ENCODE measurements at regions not wholly inside any gene's neighbourhood (a gene's known extent, or its start where the extent isn't known, plus 50 kb on each side); places are given as distances from the start of the nearest gene placed in this dataset.

DNA sequence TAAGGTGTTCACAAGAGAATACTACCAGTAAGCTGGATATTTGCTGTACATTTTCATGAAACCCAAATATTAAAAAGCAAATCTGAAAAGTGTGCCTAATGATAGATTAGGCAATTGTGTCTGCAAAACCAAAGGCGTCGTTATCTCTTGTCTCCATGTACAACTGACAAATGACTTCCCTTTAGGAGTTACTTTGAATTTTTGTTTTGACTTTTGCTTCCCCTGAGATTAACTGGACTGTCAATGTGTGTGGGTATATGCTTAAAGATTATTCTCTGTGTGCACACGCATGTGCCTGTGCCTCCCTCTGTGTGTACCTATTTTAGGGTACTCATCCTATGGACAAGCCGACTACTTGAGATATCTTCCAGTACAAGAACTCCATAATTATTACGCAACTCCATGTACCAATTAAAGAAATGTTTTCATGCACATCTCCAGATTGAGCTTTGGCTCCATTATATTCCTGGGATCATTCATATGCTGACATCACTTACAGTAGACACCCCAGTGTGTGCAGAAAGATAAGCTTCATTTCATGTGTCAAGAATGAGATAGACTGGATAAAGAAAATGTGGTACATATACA, 431.2 kb upstream of the ADAMTS9 start:
- H3K9ac ChIP-seq (ENCODE audit: low read length): no peak overlapping the region
- Mint-ChIP-seq H3K4me1 (ENCODE audit: low read depth, unreplicated experiment) (no peaks in the 10 kb centered on the region), H3K36me3 (ENCODE audit: low read depth, unreplicated experiment) (peaks cover 4% of the 10 kb centered on the region), H3K9me3 (ENCODE audit: unreplicated experiment) (peaks cover 20% of the 10 kb centered on the region), H3K27ac (ENCODE audit: unreplicated experiment) (no peak overlapping the region), H3K4me3 (ENCODE audit: unreplicated experiment) (no peak overlapping the region), H3K27me3 (ENCODE audit: low read depth, unreplicated experiment) (peaks cover 12% of the 10 kb centered on the region)
- H3K27ac ChIP-seq (ENCODE audit: low read depth, low read length): no peak overlapping the region
- no peaks in the 10 kb centered on the region for H3K4me1 ChIP-seq (ENCODE audit: insufficient read depth, low read length)
- FAIRE-seq (no peak), DNase-seq (ENCODE audit: low read depth) (no peak)
- no peak overlapping the region for H3K4me2 ChIP-seq (ENCODE audit: low read length)
- H3K36me3 ChIP-seq (ENCODE audit: insufficient read depth, low read length): no peaks in the 10 kb centered on the region
- no peak for TF ChIP-seq EZH2 (IDR thresholded peaks at IDR 0.05; ENCODE audit: insufficient read depth, low read length)
- TF ChIP-seq, protein P1, sequence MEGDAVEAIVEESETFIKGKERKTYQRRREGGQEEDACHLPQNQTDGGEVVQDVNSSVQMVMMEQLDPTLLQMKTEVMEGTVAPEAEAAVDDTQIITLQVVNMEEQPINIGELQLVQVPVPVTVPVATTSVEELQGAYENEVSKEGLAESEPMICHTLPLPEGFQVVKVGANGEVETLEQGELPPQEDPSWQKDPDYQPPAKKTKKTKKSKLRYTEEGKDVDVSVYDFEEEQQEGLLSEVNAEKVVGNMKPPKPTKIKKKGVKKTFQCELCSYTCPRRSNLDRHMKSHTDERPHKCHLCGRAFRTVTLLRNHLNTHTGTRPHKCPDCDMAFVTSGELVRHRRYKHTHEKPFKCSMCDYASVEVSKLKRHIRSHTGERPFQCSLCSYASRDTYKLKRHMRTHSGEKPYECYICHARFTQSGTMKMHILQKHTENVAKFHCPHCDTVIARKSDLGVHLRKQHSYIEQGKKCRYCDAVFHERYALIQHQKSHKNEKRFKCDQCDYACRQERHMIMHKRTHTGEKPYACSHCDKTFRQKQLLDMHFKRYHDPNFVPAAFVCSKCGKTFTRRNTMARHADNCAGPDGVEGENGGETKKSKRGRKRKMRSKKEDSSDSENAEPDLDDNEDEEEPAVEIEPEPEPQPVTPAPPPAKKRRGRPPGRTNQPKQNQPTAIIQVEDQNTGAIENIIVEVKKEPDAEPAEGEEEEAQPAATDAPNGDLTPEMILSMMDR (IDR thresholded peaks at IDR 0.05; ENCODE audit: insufficient read depth, low read depth, low read length): no peak
- no peaks in the 10 kb centered on the region for H4K20me1 ChIP-seq (ENCODE audit: insufficient read depth, low read length)
- H3K9me3 ChIP-seq (ENCODE audit: insufficient read depth, low read depth, low read length): no peaks in the 10 kb centered on the region
- no peak overlapping the region for H2AFZ ChIP-seq (ENCODE audit: low read depth, low read length)
- H3K4me3 ChIP-seq (ENCODE audit: insufficient read depth, low read depth, low read length): no peak overlapping the region
- no peaks in the 10 kb centered on the region for H3K79me2 ChIP-seq (ENCODE audit: insufficient read depth, low read length)
- no peaks in the 10 kb centered on the region for H3K27me3 ChIP-seq (ENCODE audit: insufficient read depth, low read length)

DNA sequence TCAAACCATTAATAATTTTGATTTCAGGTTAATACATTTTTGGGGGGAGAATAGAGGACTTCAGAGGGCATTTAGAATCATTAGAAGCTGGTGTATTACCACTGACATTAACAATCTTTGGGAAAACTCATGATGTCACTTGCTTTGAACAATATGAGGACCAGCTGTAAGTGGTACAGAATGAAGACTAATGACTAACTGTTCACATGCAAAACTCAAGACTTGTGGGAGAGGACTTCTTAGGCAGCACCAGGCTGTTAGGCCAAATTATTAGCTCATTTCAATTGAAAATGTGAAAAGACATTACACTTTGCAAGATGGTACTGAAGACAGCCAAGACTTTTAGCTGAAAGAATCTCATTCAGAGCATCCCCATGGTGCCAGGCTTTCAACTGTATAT, 426.2 kb upstream of the ADAMTS9 start:
- Histone ChIP-seq H3K36me3 (ENCODE audit: insufficient read depth, low read length) (no peaks in the 10 kb centered on the region), H3K9me3 (ENCODE audit: insufficient read depth, low read depth, low read length) (no peaks in the 10 kb centered on the region), H3K4me2 (ENCODE audit: low read length) (no peak overlapping the region), H3K79me2 (ENCODE audit: insufficient read depth, low read length) (no peaks in the 10 kb centered on the region), H3K27me3 (ENCODE audit: insufficient read depth, low read length) (no peaks in the 10 kb centered on the region), H4K20me1 (ENCODE audit: insufficient read depth, low read length) (no peaks in the 10 kb centered on the region), H3K4me3 (ENCODE audit: insufficient read depth, low read depth, low read length) (no peak overlapping the region), H3K9ac (ENCODE audit: low read length) (no peak overlapping the region), H3K4me1 (ENCODE audit: insufficient read depth, low read length) (no peaks in the 10 kb centered on the region), H3K27ac (ENCODE audit: low read depth, low read length) (no peak overlapping the region), H2AFZ (ENCODE audit: low read depth, low read length) (no peak overlapping the region)
- peaks cover 2% of the 10 kb centered on the region for H3K36me3 Mint-ChIP-seq (ENCODE audit: low read depth, unreplicated experiment)
- TF ChIP-seq EZH2 (IDR thresholded peaks at IDR 0.05; ENCODE audit: insufficient read depth, low read length): no peak
- TF ChIP-seq, protein P1 (IDR thresholded peaks at IDR 0.05; ENCODE audit: insufficient read depth, low read depth, low read length): no peak
- H3K27me3 Mint-ChIP-seq (ENCODE audit: low read depth, unreplicated experiment): peaks cover 14% of the 10 kb centered on the region
- peaks cover 11% of the 10 kb centered on the region for H3K9me3 Mint-ChIP-seq (ENCODE audit: unreplicated experiment)
- H3K4me1 Mint-ChIP-seq (ENCODE audit: low read depth, unreplicated experiment): no peaks in the 10 kb centered on the region
- DNase-seq (ENCODE audit: low read depth) (no peak), FAIRE-seq (no peak)
- no peak overlapping the region for H3K27ac Mint-ChIP-seq (ENCODE audit: unreplicated experiment)
- H3K4me3 Mint-ChIP-seq (ENCODE audit: unreplicated experiment): no peak overlapping the region

DNA sequence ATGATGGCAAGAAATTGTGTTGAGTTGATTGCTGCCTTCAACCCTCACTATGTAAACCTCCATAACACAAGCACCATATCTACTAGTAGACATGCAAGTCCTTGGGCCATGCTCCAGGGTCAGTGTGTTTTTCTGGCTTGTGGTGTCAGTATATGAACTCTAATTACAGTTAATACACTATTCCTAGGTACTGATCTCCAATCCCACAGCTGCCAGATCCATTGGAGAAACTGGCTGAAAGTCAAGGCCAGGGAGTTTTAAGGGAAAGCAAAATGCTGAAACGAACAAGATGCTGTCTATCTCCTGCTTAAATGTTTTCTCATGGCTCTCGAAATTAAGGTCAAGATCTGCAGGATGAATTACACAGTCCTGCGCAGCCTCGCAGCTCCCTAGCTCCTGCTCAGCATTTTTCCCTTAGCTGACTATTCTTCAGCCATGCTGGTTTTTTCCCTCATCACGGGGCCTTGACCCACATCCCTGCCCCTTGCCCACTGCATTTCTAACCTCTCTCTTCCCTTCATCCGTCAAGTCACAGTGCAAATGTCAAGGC, 425.0 kb upstream of the ADAMTS9 start:
- Histone ChIP-seq H3K27me3 (ENCODE audit: insufficient read depth, low read length) (no peaks in the 10 kb centered on the region), H3K27ac (ENCODE audit: low read depth, low read length) (no peak overlapping the region), H3K36me3 (ENCODE audit: insufficient read depth, low read length) (no peaks in the 10 kb centered on the region), H4K20me1 (ENCODE audit: insufficient read depth, low read length) (no peaks in the 10 kb centered on the region), H3K4me2 (ENCODE audit: low read length) (no peak overlapping the region), H3K9me3 (ENCODE audit: insufficient read depth, low read depth, low read length) (no peaks in the 10 kb centered on the region), H3K79me2 (ENCODE audit: insufficient read depth, low read length) (no peaks in the 10 kb centered on the region), H3K4me3 (ENCODE audit: insufficient read depth, low read depth, low read length) (no peak overlapping the region), H2AFZ (ENCODE audit: low read depth, low read length) (no peak overlapping the region), H3K9ac (ENCODE audit: low read length) (no peak overlapping the region), H3K4me1 (ENCODE audit: insufficient read depth, low read length) (no peaks in the 10 kb centered on the region)
- Mint-ChIP-seq H3K4me1 (ENCODE audit: low read depth, unreplicated experiment) (no peaks in the 10 kb centered on the region), H3K27ac (ENCODE audit: unreplicated experiment) (no peak overlapping the region), H3K9me3 (ENCODE audit: unreplicated experiment) (peaks cover 7% of the 10 kb centered on the region), H3K4me3 (ENCODE audit: unreplicated experiment) (no peak overlapping the region), H3K36me3 (ENCODE audit: low read depth, unreplicated experiment) (peaks cover 2% of the 10 kb centered on the region), H3K27me3 (ENCODE audit: low read depth, unreplicated experiment) (peaks cover 12% of the 10 kb centered on the region)
- TF ChIP-seq EZH2 (IDR thresholded peaks at IDR 0.05; ENCODE audit: insufficient read depth, low read length): no peak
- TF ChIP-seq, protein P1 (IDR thresholded peaks at IDR 0.05; ENCODE audit: insufficient read depth, low read depth, low read length): no peak
- no peak for DNase-seq (ENCODE audit: low read depth)
- no peak for FAIRE-seq
